ENCODE measurements at regions not wholly inside any gene's neighbourhood (a gene's known extent, or its start where the extent isn't known, plus 50 kb on each side); places are given as distances from the start of the nearest gene placed in this dataset.

DNA sequence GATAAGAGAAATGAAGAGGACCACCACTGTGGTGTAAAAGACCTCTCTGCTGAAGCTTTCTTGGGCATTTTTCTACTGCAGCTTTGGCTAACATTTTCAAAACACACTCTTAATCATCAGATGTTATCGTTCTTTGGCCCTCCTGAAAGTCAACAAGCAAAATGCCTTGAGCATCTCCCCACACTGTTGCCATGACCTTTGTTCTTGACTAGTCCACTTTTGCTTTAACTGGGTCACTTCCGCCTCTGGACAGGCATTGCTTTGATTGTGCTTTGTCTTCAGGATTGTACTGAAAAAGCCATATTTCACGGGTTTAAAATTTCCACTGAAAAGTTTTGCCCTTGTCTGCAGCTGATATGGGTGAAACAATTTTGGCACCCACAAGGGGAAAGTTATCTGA lies 107.8 kb upstream of the CXCL12 start:
- Mint-ChIP-seq H3K27me3 (no peaks in the 10 kb centered on the region), H3K27ac (no peak overlapping the region), H3K4me3 (no peak overlapping the region), H3K36me3 (ENCODE audit: low read depth) (no peaks in the 10 kb centered on the region), H3K4me1 (no peaks in the 10 kb centered on the region)
- ATAC-seq (no peak), DNase-seq (no peak)
- no peaks in the 10 kb centered on the region for H3K9me3 ChIP-seq (ENCODE audit: control insufficient read depth, low read length, poor library complexity, severe bottlenecking)

DNA sequence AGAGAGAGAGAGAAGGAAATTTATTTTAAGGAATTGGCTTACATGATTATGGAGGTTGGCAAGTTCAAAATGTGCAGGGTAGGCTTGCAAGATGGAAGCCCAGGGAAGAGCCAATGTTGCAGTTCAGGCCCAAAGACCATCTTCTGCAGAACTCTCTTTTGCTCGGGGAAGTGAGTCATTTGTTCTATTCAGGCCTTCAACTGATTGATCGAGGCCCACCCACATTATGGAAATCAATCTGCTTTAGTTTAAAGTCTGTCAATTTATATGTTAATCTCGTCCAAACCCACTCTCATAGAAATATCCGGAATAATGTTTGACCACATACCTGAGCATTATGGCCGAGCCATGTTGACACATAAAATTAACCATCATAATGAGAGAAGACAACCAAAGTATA lies 113.3 kb upstream of the CXCL12 start:
- no peak overlapping the region for H3K4me3 Mint-ChIP-seq
- H3K27me3 Mint-ChIP-seq, result no peaks in the 10 kb centered on the region
- H3K9me3 ChIP-seq (ENCODE audit: control insufficient read depth, low read length, poor library complexity, severe bottlenecking), result no peaks in the 10 kb centered on the region
- H3K4me1 Mint-ChIP-seq, result no peaks in the 10 kb centered on the region
- H3K36me3 Mint-ChIP-seq (ENCODE audit: low read depth), result no peaks in the 10 kb centered on the region
- ATAC-seq (no peak), DNase-seq (no peak)
- no peak overlapping the region for H3K27ac Mint-ChIP-seq

DNA sequence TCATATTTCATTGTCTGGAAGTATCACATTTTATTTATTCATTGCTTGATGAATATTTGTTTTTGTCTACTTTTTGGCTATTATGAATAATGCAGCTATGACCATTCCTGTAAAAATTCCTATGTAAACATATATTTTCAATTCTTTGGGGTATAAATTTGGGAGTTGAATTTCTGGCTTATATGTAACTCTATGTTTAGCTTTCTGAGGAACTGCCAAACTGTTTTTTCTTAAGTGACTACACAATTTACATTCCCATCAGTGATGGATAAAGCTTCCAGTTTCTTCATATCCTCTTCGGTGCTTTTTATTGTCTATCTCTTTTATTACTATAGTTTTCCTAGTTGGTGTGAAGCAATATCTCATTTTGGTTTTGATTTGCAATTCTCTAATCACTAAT lies 115.6 kb upstream of the CXCL12 start:
- H3K9me3 ChIP-seq (ENCODE audit: control insufficient read depth, low read length, poor library complexity, severe bottlenecking), result no peaks in the 10 kb centered on the region
- DNase-seq (no peak), ATAC-seq (no peak)
- H3K27ac Mint-ChIP-seq, result no peak overlapping the region
- H3K4me1 Mint-ChIP-seq, result no peaks in the 10 kb centered on the region
- H3K4me3 Mint-ChIP-seq, result no peak overlapping the region
- H3K36me3 Mint-ChIP-seq (ENCODE audit: low read depth), result no peaks in the 10 kb centered on the region
- H3K27me3 Mint-ChIP-seq, result no peaks in the 10 kb centered on the region

DNA sequence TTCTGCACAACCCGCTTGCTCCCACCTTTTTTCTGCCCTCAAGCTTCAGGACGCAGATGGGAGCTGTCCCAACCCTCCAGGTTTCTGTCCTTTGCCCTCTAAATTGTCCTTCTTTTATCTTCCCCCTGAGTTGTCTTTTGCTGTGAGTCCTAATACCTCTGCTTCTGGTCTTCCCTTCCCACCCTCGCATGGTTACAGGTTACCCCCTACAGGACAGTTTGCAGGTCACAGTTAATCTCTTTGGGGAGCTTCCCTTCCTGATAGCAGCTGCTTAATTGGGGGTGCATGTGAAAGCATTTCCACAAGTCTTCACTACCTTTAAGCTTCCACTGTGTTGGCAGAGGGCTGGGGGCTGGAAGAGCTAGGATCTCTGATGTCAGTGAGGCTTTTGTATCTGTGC lies 121.5 kb upstream of the CXCL12 start:
- no peak overlapping the region for H3K4me3 Mint-ChIP-seq
- peaks cover 2% of the 10 kb centered on the region for H3K36me3 Mint-ChIP-seq (ENCODE audit: low read depth)
- no peaks in the 10 kb centered on the region for H3K4me1 Mint-ChIP-seq
- no peaks in the 10 kb centered on the region for H3K9me3 ChIP-seq (ENCODE audit: control insufficient read depth, low read length, poor library complexity, severe bottlenecking)
- H3K27ac Mint-ChIP-seq, result no peak overlapping the region
- DNase-seq (no peak), ATAC-seq (no peak)
- no peaks in the 10 kb centered on the region for H3K27me3 Mint-ChIP-seq

DNA sequence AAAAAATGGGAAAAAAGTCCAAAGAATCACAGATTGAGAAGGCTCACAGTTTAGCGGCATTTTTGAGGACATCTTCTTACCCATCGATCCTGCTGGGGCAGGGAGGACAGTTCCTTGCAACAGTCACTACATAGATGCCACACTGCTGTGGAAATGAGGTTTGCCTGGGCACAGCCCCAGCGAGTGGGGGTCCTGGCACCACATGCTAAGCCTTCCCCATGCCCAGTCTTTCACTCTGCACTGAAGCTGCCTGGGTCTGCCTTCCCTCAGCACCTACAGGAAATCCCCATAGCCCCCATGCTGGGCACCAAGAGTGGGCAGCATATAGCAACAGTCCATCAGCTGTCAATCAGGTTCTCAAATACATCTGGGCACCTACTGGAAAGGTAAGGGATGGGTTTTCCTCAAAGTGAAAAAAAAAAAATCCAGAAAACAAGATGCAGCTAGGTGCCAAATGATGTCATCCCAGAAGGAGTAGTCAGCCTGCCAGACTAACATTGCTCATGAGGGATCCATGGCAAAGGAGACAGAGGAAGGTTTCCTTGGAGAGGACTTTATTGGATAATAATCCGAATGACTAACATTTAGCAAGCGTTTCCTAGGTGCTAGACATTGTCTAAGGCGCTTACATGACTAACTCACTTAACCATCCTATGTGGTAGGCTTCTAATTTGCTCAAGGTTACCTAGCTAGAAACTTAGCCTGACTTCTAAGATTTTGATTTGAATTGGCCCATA lies 125.7 kb upstream of the CXCL12 start:
- Mint-ChIP-seq H3K4me1 (no peaks in the 10 kb centered on the region), H3K4me3 (no peak overlapping the region), H3K27me3 (no peaks in the 10 kb centered on the region), H3K36me3 (ENCODE audit: low read depth) (peaks cover 2% of the 10 kb centered on the region), H3K27ac (no peak overlapping the region)
- ATAC-seq (no peak), DNase-seq (no peak)
- H3K9me3 ChIP-seq (ENCODE audit: control insufficient read depth, low read length, poor library complexity, severe bottlenecking), result no peaks in the 10 kb centered on the region

DNA sequence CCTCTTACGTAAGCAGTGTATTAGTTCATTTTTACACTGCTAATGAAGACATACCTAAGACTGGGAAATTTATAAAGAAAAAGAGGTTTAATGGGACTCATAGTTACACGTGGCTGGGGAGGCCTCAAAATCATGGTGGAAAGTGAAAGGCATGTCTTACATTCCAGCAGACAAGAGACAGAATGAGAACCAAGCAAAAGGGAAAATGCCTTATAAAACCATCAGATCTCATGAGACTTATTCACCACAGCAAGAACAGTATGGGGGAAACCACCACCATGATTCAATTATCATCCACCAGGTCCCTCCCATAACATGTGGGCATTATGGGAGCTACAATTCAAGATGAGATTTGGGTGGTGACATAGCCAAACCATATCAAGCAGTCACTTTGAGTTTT lies 126.3 kb upstream of the CXCL12 start:
- peaks cover 2% of the 10 kb centered on the region for H3K36me3 Mint-ChIP-seq (ENCODE audit: low read depth)
- H3K4me1 Mint-ChIP-seq, result no peaks in the 10 kb centered on the region
- no peaks in the 10 kb centered on the region for H3K9me3 ChIP-seq (ENCODE audit: control insufficient read depth, low read length, poor library complexity, severe bottlenecking)
- no peak overlapping the region for H3K4me3 Mint-ChIP-seq
- DNase-seq (no peak), ATAC-seq (no peak)
- no peaks in the 10 kb centered on the region for H3K27me3 Mint-ChIP-seq
- H3K27ac Mint-ChIP-seq, result no peak overlapping the region

DNA sequence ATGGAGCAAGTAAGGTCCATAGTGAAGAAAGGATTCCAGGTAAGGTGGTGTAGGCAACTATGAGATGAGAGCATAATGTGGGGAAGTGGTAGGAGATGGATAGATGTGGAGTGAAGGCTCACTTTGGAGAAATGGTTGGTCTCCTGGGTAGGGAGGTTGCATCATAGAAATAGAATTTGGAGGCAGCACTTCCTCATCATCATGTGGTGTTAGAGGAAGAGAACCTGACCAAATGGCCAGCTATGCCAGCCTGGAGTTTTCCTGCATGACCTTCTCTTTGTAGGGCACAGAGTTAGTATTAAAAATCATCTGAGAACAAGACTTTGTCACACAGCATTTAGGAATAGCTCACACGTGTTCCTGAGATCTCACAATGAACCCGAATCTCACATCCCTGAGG lies 126.7 kb upstream of the CXCL12 start:
- H3K9me3 ChIP-seq (ENCODE audit: control insufficient read depth, low read length, poor library complexity, severe bottlenecking), result no peaks in the 10 kb centered on the region
- ATAC-seq, result no peak
- H3K27ac Mint-ChIP-seq, result no peak overlapping the region
- no peak overlapping the region for H3K4me3 Mint-ChIP-seq
- H3K4me1 Mint-ChIP-seq, result no peaks in the 10 kb centered on the region
- DNase-seq, result no peak
- H3K36me3 Mint-ChIP-seq (ENCODE audit: low read depth), result peaks cover 2% of the 10 kb centered on the region
- H3K27me3 Mint-ChIP-seq, result no peaks in the 10 kb centered on the region

DNA sequence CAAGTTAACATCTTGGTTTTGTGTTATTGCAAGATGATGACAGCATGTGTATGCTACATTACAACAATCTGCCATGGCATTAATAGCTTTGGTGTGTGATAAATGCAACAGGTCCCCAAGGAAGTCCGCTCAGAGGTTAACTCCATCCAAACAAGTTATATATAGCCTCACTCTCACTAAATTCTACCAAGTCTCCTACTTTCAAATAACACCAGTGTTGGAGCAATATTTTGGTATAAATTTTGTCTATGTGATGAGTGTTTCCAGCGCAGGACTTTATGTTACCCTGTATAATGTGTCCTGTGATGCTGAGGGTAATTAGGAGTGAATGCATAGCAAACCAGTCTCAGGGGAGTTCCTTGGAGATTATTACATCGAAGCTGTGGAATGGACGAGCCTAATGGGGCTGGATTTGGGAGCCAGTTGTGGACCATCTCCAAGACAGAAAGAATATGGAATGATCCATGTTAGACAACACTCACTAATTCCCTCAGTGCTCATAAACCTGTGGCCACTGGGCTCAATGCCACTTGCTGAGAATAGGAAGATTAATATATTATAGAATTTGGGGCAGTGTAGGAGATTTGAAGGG lies 127.6 kb upstream of the CXCL12 start:
- Mint-ChIP-seq H3K4me3 (no peak overlapping the region), H3K36me3 (ENCODE audit: low read depth) (peaks cover 2% of the 10 kb centered on the region), H3K27me3 (no peaks in the 10 kb centered on the region)

DNA sequence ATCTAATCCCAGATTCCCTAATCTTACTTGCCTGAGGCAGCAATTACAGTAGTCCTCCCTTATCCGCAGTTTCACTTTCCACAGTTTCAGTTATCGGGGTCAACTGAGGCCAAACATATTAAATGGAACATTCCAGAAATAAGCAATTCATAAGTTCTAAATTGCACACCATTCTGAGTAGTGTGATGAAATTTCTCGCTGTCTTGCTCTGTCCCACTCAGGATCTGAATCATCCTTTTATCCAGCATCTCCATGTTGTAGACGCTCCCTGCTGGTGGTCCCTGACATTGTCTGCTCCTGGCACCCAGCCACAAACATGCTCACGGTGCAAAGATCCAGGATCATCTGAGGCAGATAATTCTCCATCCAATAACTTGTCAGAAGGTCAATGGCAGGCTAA lies 128.7 kb upstream of the CXCL12 start:
- ATAC-seq, result no peak
- H3K4me1 Mint-ChIP-seq, result no peaks in the 10 kb centered on the region
- no peak for DNase-seq
- H3K9me3 ChIP-seq (ENCODE audit: control insufficient read depth, low read length, poor library complexity, severe bottlenecking), result no peaks in the 10 kb centered on the region
- H3K4me3 Mint-ChIP-seq, result no peak overlapping the region
- no peaks in the 10 kb centered on the region for H3K27me3 Mint-ChIP-seq
- no peak overlapping the region for H3K27ac Mint-ChIP-seq
- H3K36me3 Mint-ChIP-seq (ENCODE audit: low read depth), result peaks cover 2% of the 10 kb centered on the region

More for the DNA sequence above, 127.6 kb upstream of the CXCL12 start:
- DNase-seq, result no peak
- no peak for ATAC-seq
- Mint-ChIP-seq H3K4me1 (no peaks in the 10 kb centered on the region), H3K27ac (no peak overlapping the region)
- H3K9me3 ChIP-seq (ENCODE audit: control insufficient read depth, low read length, poor library complexity, severe bottlenecking), result no peaks in the 10 kb centered on the region

DNA sequence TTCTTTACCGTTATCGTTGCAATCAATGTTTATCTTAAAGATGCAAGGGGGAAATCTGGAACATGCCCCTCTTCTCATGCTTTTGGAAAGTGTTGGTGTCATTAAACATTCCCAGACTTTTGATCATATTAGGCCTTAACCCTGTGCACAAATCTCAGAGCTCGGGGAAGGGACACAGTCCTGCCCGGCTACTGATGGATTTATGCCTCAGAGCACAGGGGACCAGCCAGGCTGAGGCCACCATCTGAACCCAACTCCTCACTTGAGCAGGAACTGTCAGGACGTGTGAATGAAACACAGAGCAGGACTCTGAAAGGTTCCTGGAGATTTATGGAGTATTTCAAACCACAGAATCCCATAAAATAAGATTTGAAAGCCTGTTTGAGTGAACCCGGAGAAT lies 132.0 kb upstream of the CXCL12 start:
- ATAC-seq (no peak), DNase-seq (no peak)
- H3K27me3 Mint-ChIP-seq, result no peaks in the 10 kb centered on the region
- no peaks in the 10 kb centered on the region for H3K4me1 Mint-ChIP-seq
- no peak overlapping the region for H3K4me3 Mint-ChIP-seq
- H3K27ac Mint-ChIP-seq, result no peak overlapping the region
- H3K36me3 Mint-ChIP-seq (ENCODE audit: low read depth), result no peaks in the 10 kb centered on the region
- H3K9me3 ChIP-seq (ENCODE audit: control insufficient read depth, low read length, poor library complexity, severe bottlenecking), result no peaks in the 10 kb centered on the region

DNA sequence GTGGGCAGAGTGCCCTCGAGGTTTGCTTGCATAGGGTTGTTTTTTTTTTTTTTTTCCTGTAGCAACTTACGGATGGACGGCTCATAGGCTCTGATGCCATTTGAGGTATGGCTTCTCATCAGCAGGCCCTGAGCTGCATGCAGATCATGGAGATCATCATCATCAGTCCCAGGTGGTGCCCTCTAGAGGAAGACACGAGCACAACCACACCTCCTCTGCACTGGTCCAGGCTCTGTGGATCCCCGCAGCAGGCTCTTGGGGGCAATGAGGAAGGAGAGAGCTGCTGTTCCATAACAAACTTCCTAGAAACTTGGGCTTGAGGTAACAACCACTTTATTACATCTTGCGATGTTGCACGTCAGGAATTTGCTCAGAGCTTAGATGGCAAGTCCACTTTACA lies 132.7 kb upstream of the CXCL12 start:
- H3K27me3 Mint-ChIP-seq, result no peaks in the 10 kb centered on the region
- no peak overlapping the region for H3K27ac Mint-ChIP-seq
- ATAC-seq (no peak), DNase-seq (no peak)
- no peak overlapping the region for H3K4me3 Mint-ChIP-seq
- no peaks in the 10 kb centered on the region for H3K36me3 Mint-ChIP-seq (ENCODE audit: low read depth)
- H3K9me3 ChIP-seq (ENCODE audit: control insufficient read depth, low read length, poor library complexity, severe bottlenecking), result no peaks in the 10 kb centered on the region
- H3K4me1 Mint-ChIP-seq, result no peaks in the 10 kb centered on the region

DNA sequence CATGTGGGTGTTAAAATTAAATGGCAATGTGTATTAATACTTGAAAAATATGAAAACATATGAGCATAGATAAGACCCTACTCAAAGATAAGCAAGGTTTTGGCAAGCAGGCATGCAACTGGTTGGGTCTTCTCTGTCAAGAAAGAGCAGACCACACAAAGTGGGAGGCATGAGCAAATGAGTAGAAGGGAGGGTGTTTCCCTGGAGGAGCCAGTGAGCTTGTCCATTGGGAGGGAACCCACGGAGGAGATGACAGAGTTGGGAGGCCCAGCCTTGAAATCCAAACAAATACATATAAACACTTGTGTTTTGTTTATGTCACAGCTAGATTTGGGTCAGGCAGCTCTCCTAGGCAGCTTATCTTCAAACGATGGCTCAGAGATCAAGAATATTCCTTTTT lies 134.5 kb upstream of the CXCL12 start:
- Mint-ChIP-seq H3K27ac (no peak overlapping the region), H3K27me3 (no peaks in the 10 kb centered on the region), H3K4me3 (no peak overlapping the region), H3K36me3 (ENCODE audit: low read depth) (no peaks in the 10 kb centered on the region), H3K4me1 (no peaks in the 10 kb centered on the region)
- DNase-seq, result no peak
- ATAC-seq, result no peak
- H3K9me3 ChIP-seq (ENCODE audit: control insufficient read depth, low read length, poor library complexity, severe bottlenecking), result no peaks in the 10 kb centered on the region

DNA sequence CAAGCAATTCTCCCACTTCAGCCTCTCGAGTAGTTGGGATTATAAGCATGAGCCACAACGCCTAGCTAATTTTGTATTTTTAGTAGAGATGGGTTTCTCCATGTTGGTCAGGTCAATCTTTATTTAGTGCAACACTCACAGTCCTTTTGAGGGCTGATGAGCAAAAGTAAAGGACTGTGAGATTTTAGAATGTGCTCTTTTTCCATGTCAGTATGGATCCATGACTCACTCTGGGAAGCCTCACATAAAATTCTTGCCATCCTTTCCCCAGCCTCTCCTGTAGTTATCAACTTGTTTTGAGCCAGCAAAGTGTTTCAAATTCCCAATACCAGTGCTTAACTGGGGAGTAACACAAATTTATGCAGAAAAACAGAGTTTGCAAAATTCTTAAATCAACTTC lies 135.8 kb upstream of the CXCL12 start:
- no peak overlapping the region for H3K4me3 Mint-ChIP-seq

DNA sequence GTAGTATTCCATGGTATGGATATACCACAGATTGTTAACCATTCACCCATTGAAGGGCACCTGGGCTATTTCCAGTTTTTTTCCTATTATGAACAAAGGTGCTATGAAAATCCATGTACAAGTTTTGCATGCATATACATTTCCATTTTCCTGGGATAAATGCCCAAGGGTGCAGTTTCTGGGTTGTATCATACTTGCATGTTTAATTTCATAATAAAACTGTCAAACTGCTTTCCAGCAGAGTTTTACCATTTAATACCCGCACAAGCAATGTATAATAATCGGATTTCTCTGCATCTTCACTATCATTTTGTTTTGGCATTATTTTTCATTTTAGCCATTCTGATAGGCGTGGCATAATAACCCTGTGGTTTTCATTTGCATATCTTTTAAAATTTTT lies 154.3 kb upstream of the CXCL12 start:
- Mint-ChIP-seq H3K4me1 (no peaks in the 10 kb centered on the region), H3K27ac (no peak overlapping the region), H3K4me3 (no peak overlapping the region), H3K36me3 (ENCODE audit: low read depth) (no peaks in the 10 kb centered on the region), H3K27me3 (no peaks in the 10 kb centered on the region)
- ATAC-seq (no peak), DNase-seq (no peak)
- H3K9me3 ChIP-seq (ENCODE audit: control insufficient read depth, low read length, poor library complexity, severe bottlenecking), result no peaks in the 10 kb centered on the region

More for the DNA sequence above, 135.8 kb upstream of the CXCL12 start:
- no peaks in the 10 kb centered on the region for H3K36me3 Mint-ChIP-seq (ENCODE audit: low read depth)
- no peaks in the 10 kb centered on the region for H3K9me3 ChIP-seq (ENCODE audit: control insufficient read depth, low read length, poor library complexity, severe bottlenecking)
- DNase-seq (no peak), ATAC-seq (no peak)
- H3K27ac Mint-ChIP-seq, result no peak overlapping the region
- H3K27me3 Mint-ChIP-seq, result no peaks in the 10 kb centered on the region
- H3K4me1 Mint-ChIP-seq, result no peaks in the 10 kb centered on the region
